GM23248 (cell line): ENCODE measurements at regions not wholly inside any gene's neighbourhood (a gene's known extent, or its start where the extent isn't known, plus 50 kb on each side); places are given as distances from the start of the nearest gene placed in this dataset.

Experiments
- DNase-seq: peaks from one replicate; pipeline ENCODE4 v3.0.0-alpha.2; 2015
- H2AFZ ChIP-seq: fragments of 200-600 bp; sonication (generic); 2 replicates; pipeline ENCODE4 v1.6.1; 2016; ENCODE audit warnings: antibody characterized with exemption
- H3F3A ChIP-seq: fragments of 200-600 bp; sonication (generic); 2 replicates; pipeline ENCODE4 v1.6.1; 2016; ENCODE audit warnings: mild to moderate bottlenecking, antibody characterized with exemption, mixed run types; ENCODE audit not compliant: insufficient read depth
- H3K27ac ChIP-seq: fragments of 200-600 bp; sonication (generic); 2 replicates; pipeline ENCODE4 v1.5.1; 2016; ENCODE audit warnings: mild to moderate bottlenecking
- H3K27me3 ChIP-seq: fragments of 200-600 bp; sonication (generic); replicated peaks from 2 replicates; pipeline ENCODE4 v1.6.1; 2016; ENCODE audit warnings: mild to moderate bottlenecking; ENCODE audit not compliant: insufficient read depth
- H3K36me3 ChIP-seq: fragments of 200-600 bp; sonication (generic); 2 replicates; pipeline ENCODE4 v1.6.1; 2016; ENCODE audit warnings: low read depth, mild to moderate bottlenecking
- H3K4me1 ChIP-seq: fragments of 200-600 bp; sonication (generic); 2 replicates; pipeline ENCODE4 v1.6.1; 2016; ENCODE audit warnings: mild to moderate bottlenecking; ENCODE audit not compliant: insufficient read depth
- H3K4me2 ChIP-seq: fragments of 200-600 bp; sonication (generic); one replicate; pipeline ENCODE4 v1.6.1; 2016; ENCODE audit warnings: mild to moderate bottlenecking; ENCODE audit not compliant: unreplicated experiment
- H3K4me3 ChIP-seq: fragments of 200-600 bp; sonication (generic); 2 replicates; pipeline ENCODE4 v1.5.1; 2016; ENCODE audit warnings: mild to moderate bottlenecking
- H3K79me2 ChIP-seq: fragments of 200-600 bp; sonication (generic); 2 replicates; pipeline ENCODE4 v1.6.1; 2016; ENCODE audit warnings: mild to moderate bottlenecking; ENCODE audit not compliant: insufficient read depth
- H3K9ac ChIP-seq: fragments of 200-600 bp; sonication (generic); 2 replicates; pipeline ENCODE4 v1.6.1; 2016; ENCODE audit warnings: mild to moderate bottlenecking
- H3K9me2 ChIP-seq: fragments of 200-600 bp; sonication (generic); 2 replicates; pipeline ENCODE4 v1.6.1; 2016; ENCODE audit warnings: mixed run types, mild to moderate bottlenecking, moderate library complexity; ENCODE audit not compliant: insufficient read depth
- H3K9me3 ChIP-seq: fragments of 200-600 bp; sonication (generic); one replicate; pipeline ENCODE4 v1.6.1; 2017; ENCODE audit warnings: low read depth
- H4K20me1 ChIP-seq: fragments of 200-600 bp; sonication (generic); 2 replicates; pipeline ENCODE4 v1.6.0; 2016; ENCODE audit not compliant: insufficient read depth
- EZH2 ChIP-seq: fragments of 200-600 bp; sonication (generic); IDR thresholded peaks from 2 replicates; pipeline ENCODE4 v1.6.1; 2018; ENCODE audit warnings: antibody characterized with exemption, mild to moderate bottlenecking; ENCODE audit not compliant: insufficient read depth, poor library complexity, severe bottlenecking
- EZH2phosphoT487 ChIP-seq: fragments of 200-600 bp; sonication (generic); IDR thresholded peaks from 2 replicates; pipeline ENCODE4 v1.6.1; 2018; ENCODE audit warnings: antibody characterized with exemption, moderate library complexity, mild to moderate bottlenecking, low read depth; ENCODE audit not compliant: insufficient read depth
- WGBS, 2 experiments: methylation state at CpG; one replicate each; pipeline ENCODE4 v1.1.6; 2015 to 2017; ENCODE audit warnings: low lambda C conversion rate in 2 of 2, low coverage in 1 of 2; ENCODE audit errors: missing lambda C conversion rate in 2 of 2; 5-methylcytosine and 5-hydroxymethylcytosine counted together
- in situ Hi-C: fragments of 300-500 bp; cut with MboI; formaldehyde crosslinking; loops from 2 replicates; pipeline ENCODE4 v1.15.0; 2020

DNA sequence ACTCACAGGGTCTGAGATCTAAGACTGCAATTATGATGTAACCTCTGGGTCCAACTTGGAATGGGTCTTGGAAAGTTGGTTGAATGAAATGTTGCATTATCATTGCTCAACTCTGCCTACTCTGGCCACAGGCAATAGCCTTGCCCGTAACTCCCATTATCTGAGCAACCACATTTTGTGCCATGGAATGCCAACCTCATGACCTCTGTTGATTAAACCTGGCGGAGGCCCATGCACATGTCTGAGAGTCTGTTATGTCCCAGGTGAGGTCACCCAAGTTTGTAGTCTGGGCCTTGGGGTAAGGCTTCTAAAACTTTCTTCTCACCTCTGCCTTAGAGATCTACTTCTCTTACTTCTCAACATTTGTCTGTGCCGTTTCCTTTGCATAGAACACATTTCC lies 140.9 kb downstream of the TBX5 start:
- H3K9me2 ChIP-seq: no peaks in the 10 kb centered on the region
- no peaks in the 10 kb centered on the region for H3K9me3 ChIP-seq
- no peaks in the 10 kb centered on the region for H3K36me3 ChIP-seq
- H3K4me1 ChIP-seq: peaks cover 26% of the 10 kb centered on the region
- H4K20me1 ChIP-seq: no peaks in the 10 kb centered on the region
- peak; percentile 50 for DNase-seq
- peaks cover 27% of the 10 kb centered on the region for H3F3A ChIP-seq
- H3K27ac ChIP-seq: no peak overlapping the region
- no peak overlapping the region for H3K4me3 ChIP-seq
- H3K9ac ChIP-seq: no peak overlapping the region
- H2AFZ ChIP-seq: no peak overlapping the region
- WGBS, 2 experiments: 73 to 76% methylated on average over 3 of the region's 3 CpGs
- no peaks in the 10 kb centered on the region for H3K27me3 ChIP-seq
- in situ Hi-C loops: no loop called here
- no peak for TF ChIP-seq EZH2phosphoT487
- no peak for TF ChIP-seq EZH2
- H3K79me2 ChIP-seq: no peaks in the 10 kb centered on the region
- no peak overlapping the region for H3K4me2 ChIP-seq

- Histone ChIP-seq H3K4me2 (peak overlapping the region; percentile 29), H3K36me3 (no peaks in the 10 kb centered on the region), H3K27ac (peak overlapping the region; percentile 22; the same call in 1 of the 2 replicates), H3K9me2 (no peaks in the 10 kb centered on the region), H4K20me1 (no peaks in the 10 kb centered on the region), H3K4me3 (0 out of 2 replicates have a peak overlapping the region, but pooled peaks have one; percentile 2), H3K79me2 (no peaks in the 10 kb centered on the region), H2AFZ (no peak overlapping the region), H3K9ac (no peak overlapping the region), H3K4me1 (peaks cover 26% of the 10 kb centered on the region), H3F3A (peaks cover 27% of the 10 kb centered on the region), H3K9me3 (no peaks in the 10 kb centered on the region), H3K27me3 (no peaks in the 10 kb centered on the region)
- DNase-seq: peak; percentile 75
- in situ Hi-C loops: no loop called here
- TF ChIP-seq EZH2 (no peak), EZH2phosphoT487 (no peak)
- WGBS, 2 experiments: 0% methylated on average over 2 of the region's 2 CpGs
Measured at GRCh38 chr12:114263056-114263805, 142.7 kb downstream of the TBX5 start.

DNA sequence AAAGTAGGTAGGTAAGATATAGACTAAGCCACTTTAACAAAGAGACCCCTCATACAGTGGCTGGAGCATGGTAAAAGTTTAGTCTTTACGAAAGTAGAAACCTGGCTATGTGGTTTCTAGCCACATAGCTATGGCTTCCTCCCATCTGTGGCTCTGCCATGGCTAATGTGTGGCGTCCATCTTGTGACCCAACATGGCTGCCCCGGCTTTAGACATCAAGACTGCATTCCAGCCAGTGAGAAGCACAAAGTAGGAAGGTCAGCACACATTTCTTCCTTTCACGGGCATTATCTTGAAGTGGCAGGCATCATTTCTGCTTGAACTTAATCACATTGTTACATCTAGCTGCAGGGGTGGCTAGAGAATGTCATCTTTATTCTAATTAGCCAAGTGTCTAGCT lies 148.3 kb downstream of the TBX5 start:
- Histone ChIP-seq H3K4me2 (no peak overlapping the region), H3K27ac (no peak overlapping the region), H3K9me3 (no peaks in the 10 kb centered on the region), H2AFZ (no peak overlapping the region), H3K36me3 (no peaks in the 10 kb centered on the region), H3K27me3 (no peaks in the 10 kb centered on the region), H3K9me2 (no peaks in the 10 kb centered on the region), H3F3A (peaks cover 10% of the 10 kb centered on the region), H3K9ac (no peak overlapping the region), H4K20me1 (no peaks in the 10 kb centered on the region), H3K4me3 (no peak overlapping the region), H3K79me2 (no peaks in the 10 kb centered on the region), H3K4me1 (peaks cover under 1% of the 10 kb centered on the region)
- TF ChIP-seq EZH2: no peak
- no peak for TF ChIP-seq EZH2phosphoT487
- in situ Hi-C loops: no loop called here
- 85 to 88% methylated on average over 4 of the region's 4 CpGs for WGBS, 2 experiments
- DNase-seq: no peak

- H3K9ac ChIP-seq: no peak overlapping the region
- no peak overlapping the region for H2AFZ ChIP-seq
- H3K9me3 ChIP-seq: no peaks in the 10 kb centered on the region
- no peaks in the 10 kb centered on the region for H3K9me2 ChIP-seq
- no peaks in the 10 kb centered on the region for H4K20me1 ChIP-seq
- in situ Hi-C loops: no loop called here
- H3K27me3 ChIP-seq: no peaks in the 10 kb centered on the region
- H3F3A ChIP-seq: no peaks in the 10 kb centered on the region
- no peaks in the 10 kb centered on the region for H3K36me3 ChIP-seq
- H3K4me1 ChIP-seq: no peaks in the 10 kb centered on the region
- H3K4me2 ChIP-seq: no peak overlapping the region
- no peaks in the 10 kb centered on the region for H3K79me2 ChIP-seq
- TF ChIP-seq EZH2phosphoT487 (no peak), EZH2 (no peak)
- H3K4me3 ChIP-seq: no peak overlapping the region
- DNase-seq: no peak
- no peak overlapping the region for H3K27ac ChIP-seq
Measured at GRCh38 chr12:114254998-114255397, 150.9 kb downstream of the TBX5 start.
